NCI-H1930 (cell line): ENCODE measurements at regions not wholly inside any gene's neighbourhood (a gene's known extent, or its start where the extent isn't known, plus 50 kb on each side); places are given as distances from the start of the nearest gene placed in this dataset.
"Not testable (repeated sequence)": the region's sequence is repeated elsewhere in the genome, so short reads cannot be mapped to it uniquely, and the experiment has no call there.

ENCODE experiments used
- DNase-seq, 2 experiments: peaks; one replicate each; lab custom pipeline; 2025; lab: John Stamatoyannopoulos, UW

GRCh38 chr4:156545003-156545785 lies 426.4 kb downstream of the PDGFC start:
- no peak for DNase-seq

DNA sequence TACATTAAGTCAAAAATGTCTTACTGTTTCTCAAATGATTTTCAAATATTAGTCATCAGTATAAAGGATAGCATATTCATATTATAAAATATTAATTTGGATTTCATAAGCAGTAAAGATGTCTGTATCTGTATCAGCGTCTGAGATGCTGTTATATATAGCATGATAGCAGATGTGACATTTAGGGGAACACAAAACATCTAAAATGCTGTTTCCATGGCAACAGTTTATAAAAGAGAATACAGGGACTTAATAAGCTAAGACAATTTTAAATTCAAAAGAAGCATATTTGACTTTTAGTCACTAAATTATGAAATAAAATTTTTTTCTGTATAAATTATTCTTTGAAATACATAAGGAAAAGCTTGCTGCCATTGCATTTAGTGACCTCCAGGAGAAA lies 432.2 kb downstream of the PDGFC start:
- DNase-seq, result no peak

DNA sequence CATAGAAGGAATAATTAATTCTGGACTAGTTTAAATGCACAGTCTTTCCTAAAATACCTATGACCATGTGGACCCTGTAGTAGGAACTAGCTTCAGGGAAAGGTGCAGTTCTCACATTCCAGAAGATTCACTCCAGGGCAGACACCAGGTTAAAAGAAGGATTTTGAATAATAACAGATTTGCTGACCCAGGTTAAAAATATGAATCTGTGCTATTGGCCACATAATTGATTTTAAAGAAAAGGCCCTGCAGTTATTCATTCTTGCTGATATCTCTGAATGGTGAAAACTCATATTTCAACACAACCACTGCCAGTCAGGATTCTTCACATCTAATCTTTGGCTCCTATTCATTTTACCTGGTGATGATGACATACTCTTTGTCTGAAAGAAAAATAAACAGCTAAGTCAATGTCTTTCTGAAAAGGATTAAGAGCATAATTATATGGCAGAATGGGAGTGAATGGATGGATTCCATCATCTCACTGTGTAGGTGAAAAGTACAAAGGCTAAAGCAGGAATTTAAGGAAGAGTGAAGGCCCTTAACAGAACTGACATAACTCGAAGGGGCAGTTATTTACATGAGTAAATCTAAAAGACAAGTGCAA lies 432.8 kb downstream of the PDGFC start:
- no peak for DNase-seq

GRCh38 chr4:156538210-156538609 lies 433.4 kb downstream of the PDGFC start:
- DNase-seq, result no peak

GRCh38 chr4:156537286-156537685 lies 434.3 kb downstream of the PDGFC start:
- no peak for DNase-seq

GRCh38 chr4:156536661-156537060 lies 434.9 kb downstream of the PDGFC start:
- DNase-seq, result no peak

- DNase-seq, result no peak
Observed at GRCh38 chr4:156534205-156534604, 437.4 kb downstream of the PDGFC start.

- no peak for DNase-seq
Observed at GRCh38 chr4:156528216-156528615, 443.4 kb downstream of the PDGFC start.

- no peak for DNase-seq
Observed at GRCh38 chr4:156527237-156527993, 444.2 kb downstream of the PDGFC start.

DNA sequence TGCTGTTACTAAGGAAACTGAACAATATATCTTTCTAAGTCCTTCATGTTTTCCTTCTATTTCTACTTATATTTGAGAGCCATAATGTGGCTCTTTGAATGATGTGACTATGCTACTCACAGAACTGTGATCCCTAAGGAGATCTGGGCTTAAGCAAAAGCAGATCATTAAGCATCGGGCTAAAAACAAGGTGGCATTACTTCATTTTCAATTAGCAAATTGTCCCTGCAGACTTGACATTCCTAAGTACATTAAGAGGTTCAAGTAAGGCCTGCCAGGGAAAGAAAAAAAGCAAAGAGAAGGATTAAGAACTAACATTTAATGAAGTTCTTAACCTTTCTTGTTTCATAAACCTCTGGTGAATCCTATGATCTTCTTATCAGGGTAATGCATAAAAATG lies 447.6 kb downstream of the PDGFC start:
- no peak for DNase-seq

DNA sequence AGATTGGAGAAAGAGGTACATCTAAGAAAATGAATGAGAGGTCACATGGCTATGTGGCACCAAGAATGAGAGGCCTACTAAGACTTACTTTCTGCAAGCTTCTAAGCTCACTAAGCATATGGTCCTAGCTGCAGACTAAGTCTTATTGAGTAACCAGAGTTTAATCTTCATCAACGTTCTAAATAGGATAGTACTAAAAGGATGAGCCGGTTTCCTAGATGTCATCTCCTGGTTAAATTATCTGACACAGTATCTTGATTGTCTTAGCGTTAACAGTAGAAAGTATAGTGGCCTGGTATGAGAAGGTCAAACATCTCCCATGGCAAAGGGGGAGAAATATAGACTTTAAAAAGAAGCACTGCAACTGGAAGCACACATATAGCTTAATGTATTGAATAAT lies 448.1 kb downstream of the PDGFC start:
- no peak for DNase-seq

DNA sequence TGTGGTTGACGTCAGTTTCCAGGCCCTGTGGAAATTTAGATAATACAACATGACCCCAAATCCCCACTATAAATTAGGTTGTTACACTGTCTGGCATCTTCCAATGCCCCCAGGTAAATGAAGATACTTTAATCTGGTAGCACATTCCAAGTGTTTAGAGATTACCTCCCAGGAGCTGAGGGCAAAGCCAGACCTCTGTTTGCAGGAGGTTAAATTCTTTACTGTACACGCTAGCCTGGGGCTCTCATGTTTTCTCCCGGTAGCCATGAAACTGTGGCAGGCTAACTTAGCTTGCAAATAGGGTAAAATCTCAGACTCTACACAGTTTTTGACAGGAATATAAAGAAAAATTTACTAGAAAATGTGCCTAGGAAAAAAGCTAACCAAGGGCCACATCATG lies 450.0 kb downstream of the PDGFC start:
- DNase-seq, result no peak

- DNase-seq, result no peak
Observed at GRCh38 chr4:156517956-156518355, 453.6 kb downstream of the PDGFC start.

DNA sequence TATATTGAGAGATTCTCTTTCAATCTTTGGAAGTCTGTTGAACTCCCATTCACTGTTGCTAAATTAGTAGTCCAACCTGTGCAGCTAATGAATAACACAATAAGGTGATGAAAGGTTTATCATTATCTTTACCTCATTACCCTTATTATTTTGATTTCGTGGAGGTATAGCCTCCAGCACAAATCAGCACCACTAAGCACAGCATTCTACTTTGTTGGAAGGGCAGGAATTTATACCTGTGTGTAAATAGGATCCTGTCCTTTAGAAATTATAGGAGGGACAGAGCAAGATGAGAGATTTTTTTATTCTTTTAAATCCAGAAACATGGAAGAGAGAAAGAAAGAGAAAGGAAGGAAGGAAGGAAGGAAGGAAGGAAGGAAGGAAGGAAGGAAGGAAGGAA lies 454.1 kb downstream of the PDGFC start:
- DNase-seq, result no peak

GRCh38 chr4:156516698-156517097 lies 454.9 kb downstream of the PDGFC start:
- DNase-seq, result no peak

DNA sequence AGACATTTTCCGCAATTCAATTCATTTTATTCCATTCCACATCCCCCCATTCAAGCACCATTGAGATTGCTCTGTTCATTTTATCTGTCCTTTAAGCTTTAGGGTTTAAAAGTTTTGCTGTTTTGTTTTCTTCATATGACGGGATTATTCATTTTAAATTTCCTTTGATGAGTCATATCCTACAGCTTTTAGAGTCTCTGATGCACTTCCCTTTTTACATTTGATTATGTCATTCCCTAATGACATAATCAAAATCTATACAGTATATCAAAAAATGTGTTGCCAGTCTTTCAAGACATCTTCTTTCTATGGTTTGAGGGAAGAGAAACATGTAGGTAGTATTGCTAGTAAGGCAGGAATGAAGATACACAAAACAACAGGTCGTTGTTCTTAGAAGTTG lies 456.3 kb downstream of the PDGFC start:
- DNase-seq, result no peak

GRCh38 chr4:156512622-156513021 lies 459.0 kb downstream of the PDGFC start:
- DNase-seq, result no peak

- DNase-seq, result not testable (repeated sequence)
Observed at GRCh38 chr4:156509921-156510320, 461.7 kb downstream of the PDGFC start.

- DNase-seq, result no peak
Observed at GRCh38 chr4:156505341-156505955, 466.2 kb downstream of the PDGFC start.

- no peak for DNase-seq
Observed at GRCh38 chr4:156503119-156503518, 468.5 kb downstream of the PDGFC start.

GRCh38 chr4:156501962-156502361 lies 469.6 kb downstream of the PDGFC start:
- no peak for DNase-seq

GRCh38 chr4:156499684-156500083 lies 471.9 kb downstream of the PDGFC start:
- DNase-seq, result no peak

- DNase-seq, result no peak
Observed at GRCh38 chr4:156497486-156497885, 474.1 kb downstream of the PDGFC start.
